CD4-positive, alpha-beta T cell (primary cell): ENCODE measurements at regions not wholly inside any gene's neighbourhood (a gene's known extent, or its start where the extent isn't known, plus 50 kb on each side); places are given as distances from the start of the nearest gene placed in this dataset.

Experiments
- ATAC-seq: fragments of 200-7000 bp; cut with Tn5 transposase; one replicate; pipeline ENCODE4 v1.10.0; 2022; ENCODE audit warnings: mild to moderate bottlenecking; ENCODE audit not compliant: poor library complexity
- CTCF ChIA-PET: fragments of 350-600 bp; sonication (Branson Sonifier 250); formaldehyde crosslinking; loops from one replicate; lab custom pipeline; 2021; ENCODE audit warnings: antibody characterized with exemption, inconsistent platforms; lab: Charles Lee
- POLR2A ChIA-PET: fragments of 350-600 bp; sonication (Branson Sonifier 250); formaldehyde crosslinking; loops from one replicate; lab custom pipeline; 2021; ENCODE audit warnings: antibody characterized with exemption, inconsistent platforms; lab: Charles Lee
- DNase-seq, 14 experiments: peaks; one replicate each; pipeline ENCODE4 v3.0.0-alpha.2; 2013 to 2020; ENCODE audit warnings: mixed read lengths in 2 of 14
- H3K27ac ChIP-seq, 2 donors: one replicate each; pipeline versions ENCODE4 v1.5.1 to v1.7.0; 2013; ENCODE audit warnings: low read length in 2 of 2, low read depth in 1 of 2, mild to moderate bottlenecking in 1 of 2
- H3K27me3 ChIP-seq, 2 experiments: 1 replicate in 1 of 2; 2 replicates in 1 of 2; pipeline versions ENCODE4 v1.6.1 to v1.7.0; 2013; ENCODE audit warnings: low read length in 2 of 2, control low read depth in 1 of 2, mild to moderate bottlenecking in 1 of 2, moderate library complexity in 1 of 2; ENCODE audit not compliant: insufficient read depth in 2 of 2, control insufficient read depth in 1 of 2
- H3K36me3 ChIP-seq: one replicate; pipeline ENCODE4 v1.6.1; 2013; ENCODE audit warnings: low read length, control low read depth; ENCODE audit not compliant: insufficient read depth
- H3K4me1 ChIP-seq: one replicate; pipeline ENCODE4 v1.6.1; 2013; ENCODE audit warnings: low read length, control low read depth; ENCODE audit not compliant: insufficient read depth
- H3K4me3 ChIP-seq: one replicate; pipeline ENCODE4 v1.5.1; 2013; ENCODE audit warnings: mild to moderate bottlenecking, low read length, moderate library complexity
- H3K9me3 ChIP-seq, 2 experiments: 1 replicate in 1 of 2; 2 replicates in 1 of 2; pipeline versions ENCODE4 v1.6.1 to v1.7.0; 2013; ENCODE audit warnings: low read length in 2 of 2, mild to moderate bottlenecking in 2 of 2, control low read depth in 1 of 2, moderate library complexity in 1 of 2; ENCODE audit not compliant: control insufficient read depth in 1 of 2, insufficient read depth in 1 of 2
- H3K27ac Mint-ChIP-seq: one replicate; pipeline ENCODE4 v1.8.0; 2020; ENCODE audit warnings: mixed read lengths
- H3K27me3 Mint-ChIP-seq: one replicate; pipeline ENCODE4 v1.8.0; 2021; ENCODE audit warnings: mixed read lengths
- H3K36me3 Mint-ChIP-seq: one replicate; pipeline ENCODE4 v1.8.0; 2021; ENCODE audit warnings: low read depth, mixed read lengths
- H3K4me1 Mint-ChIP-seq: one replicate; pipeline ENCODE4 v1.8.0; 2021; ENCODE audit warnings: low read depth, mixed read lengths
- H3K4me3 Mint-ChIP-seq: one replicate; pipeline ENCODE4 v1.8.0; 2020; ENCODE audit warnings: mild to moderate bottlenecking, mixed read lengths
- H3K9me3 Mint-ChIP-seq: one replicate; pipeline ENCODE4 v1.8.0; 2020; ENCODE audit warnings: mixed read lengths
- intact Hi-C, 2 experiments: fragments of 100-400 bp; cut with DNase I in 1 of 2; cut with micrococcal nuclease in 1 of 2; formaldehyde crosslinking; loops; one replicate each; pipeline versions ENCODE4 v1.15.1 to v1.9.0; 2023 to 2025; cut with DNase I, micrococcal nuclease
- TF ChIP-seq, protein P1 (sequence below): fragments of 200-600 bp; IDR thresholded peaks from one replicate; pipeline ENCODE4 v1.8.0; 2022; ENCODE audit warnings: antibody characterized with exemption, mild to moderate bottlenecking

GRCh38 chr3:181952929-181953328 lies 241.2 kb downstream of the SOX2 start:
- Histone ChIP-seq H3K9me3 (peaks cover 0 to 13% of the 10 kb centered on the region in 2 experiments), H3K27ac (no peak overlapping the region), H3K4me3 (no peak overlapping the region), H3K4me1 (no peaks in the 10 kb centered on the region), H3K27me3 (no peaks in the 10 kb centered on the region), H3K36me3 (no peaks in the 10 kb centered on the region)
- no peak overlapping the region for H3K4me3 Mint-ChIP-seq
- TF ChIP-seq, protein P1, sequence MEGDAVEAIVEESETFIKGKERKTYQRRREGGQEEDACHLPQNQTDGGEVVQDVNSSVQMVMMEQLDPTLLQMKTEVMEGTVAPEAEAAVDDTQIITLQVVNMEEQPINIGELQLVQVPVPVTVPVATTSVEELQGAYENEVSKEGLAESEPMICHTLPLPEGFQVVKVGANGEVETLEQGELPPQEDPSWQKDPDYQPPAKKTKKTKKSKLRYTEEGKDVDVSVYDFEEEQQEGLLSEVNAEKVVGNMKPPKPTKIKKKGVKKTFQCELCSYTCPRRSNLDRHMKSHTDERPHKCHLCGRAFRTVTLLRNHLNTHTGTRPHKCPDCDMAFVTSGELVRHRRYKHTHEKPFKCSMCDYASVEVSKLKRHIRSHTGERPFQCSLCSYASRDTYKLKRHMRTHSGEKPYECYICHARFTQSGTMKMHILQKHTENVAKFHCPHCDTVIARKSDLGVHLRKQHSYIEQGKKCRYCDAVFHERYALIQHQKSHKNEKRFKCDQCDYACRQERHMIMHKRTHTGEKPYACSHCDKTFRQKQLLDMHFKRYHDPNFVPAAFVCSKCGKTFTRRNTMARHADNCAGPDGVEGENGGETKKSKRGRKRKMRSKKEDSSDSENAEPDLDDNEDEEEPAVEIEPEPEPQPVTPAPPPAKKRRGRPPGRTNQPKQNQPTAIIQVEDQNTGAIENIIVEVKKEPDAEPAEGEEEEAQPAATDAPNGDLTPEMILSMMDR = no peak
- ATAC-seq (no peak), DNase-seq (no peak)
- intact Hi-C loops = no loop called here
- no peaks in the 10 kb centered on the region for H3K36me3 Mint-ChIP-seq
- H3K27me3 Mint-ChIP-seq = no peaks in the 10 kb centered on the region
- ChIA-PET CTCF (no interaction called here), POLR2A (no interaction called here)
- H3K9me3 Mint-ChIP-seq = no peaks in the 10 kb centered on the region
- H3K27ac Mint-ChIP-seq = no peak overlapping the region
- no peaks in the 10 kb centered on the region for H3K4me1 Mint-ChIP-seq

DNA sequence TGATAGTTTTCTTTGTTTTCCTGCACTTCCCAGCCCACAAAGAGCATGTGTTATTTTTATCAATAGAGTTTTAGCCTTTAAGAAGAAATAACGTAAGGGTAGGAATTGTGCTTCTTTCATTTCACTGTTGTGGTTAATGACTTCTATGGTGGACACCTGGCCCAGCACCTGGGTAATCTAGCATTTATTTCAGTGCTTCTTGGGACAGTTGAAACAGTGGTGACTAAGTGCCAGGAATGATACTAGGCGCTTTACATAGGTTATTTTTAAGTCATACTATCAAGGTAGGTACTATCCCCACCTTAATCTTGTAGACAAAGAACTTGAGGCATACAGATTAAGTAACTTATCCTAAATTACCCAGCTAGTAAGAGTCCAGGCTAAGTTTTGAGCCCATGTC lies 243.8 kb downstream of the SOX2 start:
- ATAC-seq (no peak), DNase-seq (no peak)
- Histone ChIP-seq H3K9me3 (peaks cover 0 to 13% of the 10 kb centered on the region in 2 experiments), H3K4me3 (no peak overlapping the region), H3K4me1 (no peaks in the 10 kb centered on the region), H3K27ac (no peak overlapping the region), H3K27me3 (no peaks in the 10 kb centered on the region), H3K36me3 (no peaks in the 10 kb centered on the region)
- H3K9me3 Mint-ChIP-seq = no peaks in the 10 kb centered on the region
- TF ChIP-seq, protein P1 = no peak
- no peaks in the 10 kb centered on the region for H3K27me3 Mint-ChIP-seq
- no peaks in the 10 kb centered on the region for H3K36me3 Mint-ChIP-seq
- no peak overlapping the region for H3K27ac Mint-ChIP-seq
- CTCF ChIA-PET = no interaction called here
- POLR2A ChIA-PET = no interaction called here
- H3K4me3 Mint-ChIP-seq = no peak overlapping the region
- intact Hi-C loops = no loop called here
- H3K4me1 Mint-ChIP-seq = no peaks in the 10 kb centered on the region

DNA sequence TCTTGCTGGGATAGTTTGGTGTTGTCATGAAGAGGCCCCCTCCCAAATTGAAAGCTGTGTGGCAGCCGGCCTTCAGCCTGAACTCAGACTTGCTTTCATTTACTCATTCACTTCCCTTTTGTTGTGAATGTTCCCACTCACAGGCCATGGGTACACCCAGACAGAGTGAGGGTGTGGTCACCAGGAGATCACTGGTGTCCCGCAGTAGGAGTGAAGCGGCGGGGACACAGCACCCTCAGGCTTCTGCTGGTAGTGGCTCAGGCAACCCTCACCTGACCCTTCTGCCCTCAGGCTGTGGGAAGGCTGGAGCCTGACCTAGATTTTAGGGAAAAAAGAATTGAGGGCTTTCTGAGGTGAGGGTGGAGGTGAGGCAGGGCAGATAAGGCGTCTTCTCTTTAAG lies 244.4 kb downstream of the SOX2 start:
- Histone ChIP-seq H3K9me3 (peaks cover 0 to 13% of the 10 kb centered on the region in 2 experiments), H3K4me1 (no peaks in the 10 kb centered on the region), H3K27ac (no peak overlapping the region), H3K36me3 (no peaks in the 10 kb centered on the region), H3K27me3 (no peaks in the 10 kb centered on the region), H3K4me3 (no peak overlapping the region)
- Mint-ChIP-seq H3K36me3 (no peaks in the 10 kb centered on the region), H3K4me1 (no peaks in the 10 kb centered on the region), H3K27ac (no peak overlapping the region), H3K9me3 (no peaks in the 10 kb centered on the region), H3K27me3 (no peaks in the 10 kb centered on the region), H3K4me3 (no peak overlapping the region)
- ATAC-seq (no peak), DNase-seq (no peak)
- TF ChIP-seq, protein P1 = no peak
- POLR2A ChIA-PET = no interaction called here
- CTCF ChIA-PET = no interaction called here
- intact Hi-C loops = no loop called here
